GM18867 (cell line): ENCODE measurements at regions not wholly inside any gene's neighbourhood (a gene's known extent, or its start where the extent isn't known, plus 50 kb on each side); places are given as distances from the start of the nearest gene placed in this dataset.
"Not testable (repeated sequence)": the region's sequence is repeated elsewhere in the genome, so short reads cannot be mapped to it uniquely, and the experiment has no call there.

Experiments used
- ATAC-seq: cut with Tn5 transposase; IDR thresholded peaks from one replicate; pipeline ENCODE4 v1.9.1; 2021; ENCODE audit warnings: mild to moderate bottlenecking, moderate library complexity; ENCODE audit not compliant: unreplicated experiment

DNA sequence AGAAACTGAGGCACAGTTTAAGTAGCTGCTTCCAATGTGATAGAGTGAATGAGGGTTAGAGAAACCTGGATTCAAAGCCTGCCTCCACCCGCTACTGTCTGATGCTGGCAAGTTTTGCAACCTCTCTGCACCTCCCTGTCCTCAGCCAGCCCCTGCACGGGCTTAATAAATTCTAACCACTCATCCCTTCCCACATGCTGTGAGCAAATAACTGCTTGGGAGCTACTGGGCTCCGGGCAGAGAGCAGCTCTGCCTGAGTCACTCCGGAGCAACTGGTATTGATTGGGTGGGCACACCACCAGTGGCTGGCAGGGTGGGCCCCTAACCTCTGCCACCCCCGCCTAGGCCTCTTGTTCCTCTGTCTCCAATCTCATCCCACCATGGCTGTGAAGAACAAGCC, 104.3 kb upstream of the SYT13 start:
- ATAC-seq: no peak

DNA sequence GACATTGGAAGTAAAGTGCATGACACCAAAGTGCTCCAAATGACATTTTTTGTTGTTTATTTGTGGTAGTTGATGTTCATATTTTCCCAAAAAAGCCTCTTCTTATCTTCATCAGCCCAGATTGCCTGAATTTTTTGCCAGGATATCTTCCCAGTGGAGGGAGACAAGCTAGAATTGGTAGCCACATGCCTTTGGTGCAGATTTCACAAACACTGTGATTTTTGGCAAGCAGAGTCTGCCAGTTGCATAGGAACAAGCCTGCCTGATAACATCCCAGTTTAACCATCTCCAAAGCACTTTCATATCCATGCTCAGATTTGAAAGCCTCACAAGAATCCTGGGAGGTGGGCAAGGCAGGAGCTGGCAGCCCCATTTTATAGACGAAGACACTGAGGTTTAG, 102.3 kb upstream of the SYT13 start:
- ATAC-seq: no peak

DNA sequence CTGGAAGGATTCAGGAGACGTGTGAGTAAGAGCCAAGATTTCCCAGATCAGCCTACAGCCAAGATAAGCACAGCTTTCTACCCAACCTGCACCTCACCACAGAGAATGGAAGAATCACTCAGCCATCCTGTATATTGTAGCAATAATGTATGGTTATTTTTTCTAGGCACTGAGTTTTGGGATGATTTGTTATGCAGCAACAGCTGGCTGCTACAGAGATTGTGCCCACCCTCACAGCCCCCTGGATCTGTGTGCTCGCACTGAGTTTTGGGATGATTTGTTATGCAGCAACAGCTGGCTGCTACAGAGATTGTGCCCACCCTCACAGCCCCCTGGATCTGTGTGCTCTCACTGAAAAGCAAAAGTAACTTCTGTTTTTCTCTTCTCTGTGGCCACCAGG, 101.7 kb upstream of the SYT13 start:
- ATAC-seq: not testable (repeated sequence)

DNA sequence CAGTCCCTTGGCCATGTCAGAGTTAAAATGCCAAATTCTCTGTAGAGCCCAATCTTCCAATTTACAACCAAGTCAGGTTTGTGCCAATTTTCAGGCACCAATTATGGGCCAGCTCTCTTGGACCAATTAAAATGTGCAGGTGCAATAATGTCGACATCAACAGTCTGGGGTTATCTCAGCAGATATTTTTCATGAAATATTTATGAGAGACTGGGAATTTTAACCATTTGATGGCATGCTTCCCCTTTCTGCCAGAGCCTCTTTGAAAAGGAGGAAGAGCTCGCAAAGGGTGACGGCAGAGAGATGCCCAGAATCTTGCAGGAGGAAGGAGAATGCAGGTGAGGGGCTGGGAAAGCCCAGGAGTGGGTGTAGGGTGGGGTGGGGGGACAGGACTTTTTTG, 100.8 kb upstream of the SYT13 start:
- ATAC-seq: no peak

DNA sequence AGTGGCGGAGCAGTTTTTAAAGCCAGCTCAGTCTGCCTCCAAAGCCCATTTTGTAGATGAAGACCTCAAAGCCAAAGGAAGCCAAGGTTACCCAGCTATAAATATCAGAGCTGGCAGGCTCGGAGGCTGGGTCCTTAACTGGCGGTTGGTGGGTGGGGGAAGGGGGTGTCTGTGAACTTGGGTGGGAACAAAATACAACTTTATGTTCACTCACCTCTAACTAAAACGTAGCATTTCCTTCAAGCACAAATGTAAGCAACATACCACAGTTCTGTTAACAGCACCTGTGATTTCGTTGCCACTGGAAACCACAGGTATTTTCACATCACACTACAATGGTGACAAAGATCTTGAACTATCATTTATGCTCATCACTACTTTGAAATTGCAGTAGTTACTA, 99.7 kb upstream of the SYT13 start:
- ATAC-seq: no peak

DNA sequence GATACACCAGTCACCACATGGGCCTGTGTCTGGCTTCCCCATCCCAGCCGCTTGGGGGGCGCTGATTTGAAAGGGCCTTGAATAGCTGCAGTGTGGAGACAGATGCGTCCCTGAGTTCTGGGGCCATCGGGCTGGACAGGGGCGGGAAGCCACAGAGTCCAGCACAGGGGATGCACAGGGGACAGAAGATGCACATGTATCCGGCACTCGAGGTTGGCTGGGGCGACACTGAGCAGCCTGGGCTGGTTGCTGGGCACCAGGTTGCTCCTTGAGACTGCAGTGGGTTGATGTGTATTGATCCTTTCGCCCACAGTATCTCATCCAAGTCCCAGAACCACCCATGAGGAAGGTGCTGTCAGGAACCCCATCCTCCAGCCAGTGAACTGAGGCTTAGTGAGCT, 99.3 kb upstream of the SYT13 start:
- no peak for ATAC-seq

DNA sequence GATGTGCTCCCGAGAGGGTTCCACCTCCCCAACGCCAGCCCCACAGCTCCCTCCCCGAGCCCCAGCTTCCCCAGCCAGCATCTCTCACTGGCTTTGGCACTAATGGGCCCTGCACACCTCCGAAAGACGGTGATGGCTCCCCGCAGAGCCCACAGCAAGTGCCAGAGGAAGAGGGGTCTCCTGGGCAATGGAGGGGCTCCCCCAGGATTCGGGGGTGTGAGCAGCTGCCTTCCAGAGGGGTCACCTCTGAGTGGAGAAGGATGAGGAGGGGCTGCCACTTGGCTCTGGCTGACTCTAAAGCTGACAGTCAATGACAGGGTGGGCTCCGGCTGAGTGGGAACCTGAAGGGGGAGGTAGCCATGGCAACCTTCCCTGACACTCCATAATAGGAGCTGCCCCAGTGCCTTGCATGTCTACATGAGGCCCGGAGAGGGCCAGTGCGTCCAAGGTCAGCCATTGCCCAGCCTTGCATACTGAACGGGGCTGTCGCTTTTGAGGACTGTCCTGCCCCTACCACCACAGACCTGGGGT, 98.6 kb upstream of the SYT13 start:
- ATAC-seq: no peak

DNA sequence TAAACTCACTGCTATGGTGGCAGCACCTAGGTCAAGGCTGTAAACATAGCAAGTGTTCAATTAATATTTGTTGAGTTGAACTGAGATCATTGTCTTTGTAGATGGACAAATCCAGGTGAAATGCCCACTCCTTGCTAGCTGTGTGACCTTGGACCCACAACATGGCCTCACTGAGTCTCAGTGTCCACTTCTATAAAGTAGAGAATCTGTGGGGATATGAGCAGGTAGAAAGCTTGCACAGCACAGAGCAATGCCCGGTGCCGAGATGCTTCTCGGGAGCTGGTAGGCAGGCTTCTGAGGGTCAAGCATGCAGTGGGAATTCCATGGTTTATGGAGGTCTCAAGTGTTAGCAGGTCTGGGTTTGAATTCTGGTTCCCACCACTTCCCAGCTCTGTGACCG, 97.9 kb upstream of the SYT13 start:
- ATAC-seq: no peak

DNA sequence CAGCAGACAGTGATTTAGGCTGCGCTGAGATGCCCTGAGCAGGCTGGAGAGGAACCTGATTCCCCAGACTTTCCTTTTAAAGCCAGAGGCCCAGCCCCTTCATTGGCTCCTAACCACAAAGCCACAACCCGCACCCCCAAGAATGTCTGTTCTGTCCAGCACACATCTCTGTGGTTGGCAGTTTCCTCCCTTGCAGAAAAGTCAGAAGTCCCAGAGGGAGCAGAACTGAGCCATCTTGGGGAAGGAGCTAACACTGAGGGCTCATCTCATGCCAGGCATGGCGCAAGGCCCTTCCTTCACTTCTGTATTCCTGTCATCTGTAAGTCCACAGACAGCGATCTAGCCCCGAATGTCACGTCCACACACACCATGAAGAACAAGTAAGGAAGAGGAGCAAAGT, 97.1 kb upstream of the SYT13 start:
- no peak for ATAC-seq

DNA sequence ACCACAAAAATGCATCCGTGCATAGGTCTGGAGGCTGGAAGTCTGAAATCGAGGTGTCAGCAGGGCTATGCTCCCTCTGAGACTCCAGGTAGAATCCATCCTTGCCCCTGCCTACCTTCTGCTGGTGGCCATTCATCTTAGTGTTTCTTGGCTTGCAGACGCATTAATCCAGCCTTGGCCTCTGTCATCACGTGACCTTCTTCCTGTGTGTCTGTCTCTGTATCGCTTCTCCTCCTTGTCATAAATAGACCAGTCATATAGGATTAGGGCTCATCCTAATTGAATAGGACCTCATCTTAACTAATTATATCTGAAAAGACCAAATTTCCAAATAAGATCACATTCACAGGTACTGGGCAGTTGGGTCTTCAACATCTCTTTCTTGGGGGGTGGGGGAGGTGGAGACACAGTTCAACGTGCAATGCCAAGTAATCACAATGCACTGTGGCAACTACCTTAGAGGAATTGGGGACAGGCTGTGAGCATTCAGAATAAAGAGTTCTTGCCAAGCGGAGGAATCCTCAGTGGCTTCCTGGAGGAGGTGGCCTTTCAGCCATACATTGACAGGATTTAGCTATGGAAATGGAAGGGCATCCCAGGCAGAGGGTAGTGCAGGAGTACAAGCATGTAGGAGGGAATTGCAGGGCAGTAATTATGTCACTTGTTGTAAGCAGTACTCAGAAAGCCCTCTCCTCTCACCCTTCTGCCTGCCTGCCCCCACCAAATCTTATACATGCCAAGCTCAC, 96.2 kb upstream of the SYT13 start:
- no peak for ATAC-seq

DNA sequence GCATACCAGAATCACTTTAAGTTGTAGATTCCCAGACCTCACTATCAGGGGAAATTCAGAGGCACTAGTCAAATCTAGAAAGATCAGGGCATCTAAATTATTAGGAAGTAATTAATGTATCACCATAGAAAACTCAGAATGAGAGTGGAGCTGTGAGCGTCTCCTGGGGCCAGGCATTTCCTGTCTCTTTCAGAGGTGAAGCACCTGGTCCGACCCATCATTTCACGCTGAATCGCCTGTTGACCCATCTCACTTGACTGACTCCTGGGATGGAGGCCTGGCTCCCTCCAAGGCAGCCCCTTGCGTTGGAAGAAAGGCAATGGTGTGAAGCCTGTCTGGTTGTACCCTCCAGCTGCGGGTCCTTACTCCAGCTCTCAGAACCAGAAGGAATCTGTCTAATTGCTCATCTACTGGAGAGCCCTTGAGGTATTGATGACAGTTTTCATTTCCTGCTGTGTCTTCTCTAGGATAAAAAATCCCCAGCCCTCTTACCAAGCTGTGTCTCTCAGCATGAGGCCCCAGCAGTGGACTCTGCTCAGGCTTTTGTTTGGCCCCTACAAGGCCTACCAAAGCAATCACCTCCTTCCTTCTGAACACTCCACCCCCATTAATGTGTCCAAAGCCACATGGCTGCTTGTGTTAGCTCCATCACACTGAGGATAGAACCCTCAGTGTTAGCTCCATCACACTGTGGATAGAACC, 93.2 kb upstream of the SYT13 start:
- ATAC-seq: no peak

DNA sequence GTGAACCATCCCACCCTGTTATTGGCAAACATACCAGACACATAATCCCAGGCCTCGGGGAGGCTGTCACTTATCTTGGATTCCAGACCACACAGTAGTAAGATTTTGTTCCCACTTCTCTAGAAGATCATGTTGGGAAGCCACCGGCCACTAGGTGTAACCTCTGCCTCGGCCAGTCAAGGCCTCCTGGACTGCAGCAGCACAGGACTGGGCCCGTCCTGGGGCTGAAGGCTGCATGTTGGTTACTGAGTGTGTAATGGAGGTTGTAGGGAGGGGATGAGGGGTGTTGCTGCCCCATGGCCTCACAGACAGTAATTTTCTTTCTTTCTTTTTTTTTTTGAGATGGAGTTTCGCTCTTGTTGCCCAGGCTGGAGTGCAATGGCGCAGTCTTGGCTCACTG, 92.4 kb upstream of the SYT13 start:
- ATAC-seq: no peak

DNA sequence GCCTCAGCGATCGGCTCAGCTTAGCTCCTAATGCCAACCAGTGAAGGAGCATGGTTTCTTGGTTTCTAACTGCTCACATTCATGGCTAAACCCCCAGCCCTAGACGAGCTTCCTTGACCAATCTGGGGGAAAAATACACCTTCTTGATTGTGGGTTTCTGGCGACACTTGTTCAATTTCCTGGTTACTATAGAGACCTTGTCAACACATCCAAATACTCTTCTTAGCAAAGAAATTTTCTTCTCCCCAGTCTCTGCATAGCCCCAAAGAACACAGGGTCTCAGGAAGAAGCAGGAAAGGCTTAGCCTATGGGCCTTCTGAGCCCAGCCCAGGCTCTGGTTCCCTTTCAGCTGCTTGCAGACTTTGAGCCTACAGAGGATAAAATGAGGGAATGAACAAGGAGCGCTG, 88.5 kb upstream of the SYT13 start:
- ATAC-seq: no peak

DNA sequence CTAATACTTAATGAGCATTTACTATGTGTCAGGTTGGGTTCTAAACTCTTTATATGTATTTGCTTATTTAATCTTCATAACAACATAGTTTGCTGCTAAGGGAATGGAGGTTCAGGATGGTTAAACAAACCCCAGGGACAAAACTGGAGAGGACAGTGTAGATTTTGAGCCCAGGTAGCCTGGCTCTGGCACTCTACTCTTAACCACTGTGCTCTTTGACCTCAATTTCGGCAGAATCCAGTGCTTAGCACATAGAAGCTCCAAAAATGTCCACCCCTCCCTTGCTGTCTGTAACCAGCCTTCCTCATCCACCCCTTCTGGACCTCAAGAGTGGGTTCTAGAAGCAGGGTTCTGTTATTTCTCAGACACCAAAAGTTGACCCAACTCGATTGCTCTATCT, 88.0 kb upstream of the SYT13 start:
- no peak for ATAC-seq

DNA sequence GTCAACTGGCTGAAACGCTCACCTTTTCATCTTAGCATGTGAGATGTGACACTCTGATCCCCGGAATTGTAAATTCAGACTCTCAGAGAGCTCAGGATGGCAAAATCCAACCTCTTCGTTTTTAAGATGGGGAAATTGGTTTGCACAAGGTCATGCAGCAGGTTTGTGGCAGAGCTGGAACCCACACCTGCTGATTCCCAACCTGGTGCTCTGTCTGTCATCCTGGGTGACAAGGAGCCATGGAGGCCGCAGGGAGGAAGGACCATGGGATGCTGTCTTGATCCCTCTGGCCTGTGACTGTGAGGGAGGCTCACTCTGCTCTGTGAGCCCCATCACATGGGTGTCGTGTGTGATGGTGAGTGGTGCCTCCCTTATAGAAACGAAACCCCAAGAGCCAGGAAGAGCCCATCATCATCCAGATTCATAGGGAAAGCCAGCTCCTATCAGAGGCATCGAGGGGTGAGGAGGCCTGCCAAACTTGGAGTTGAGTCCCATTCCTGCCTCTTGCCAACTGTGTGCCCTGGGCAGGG, 87.4 kb upstream of the SYT13 start:
- no peak for ATAC-seq

DNA sequence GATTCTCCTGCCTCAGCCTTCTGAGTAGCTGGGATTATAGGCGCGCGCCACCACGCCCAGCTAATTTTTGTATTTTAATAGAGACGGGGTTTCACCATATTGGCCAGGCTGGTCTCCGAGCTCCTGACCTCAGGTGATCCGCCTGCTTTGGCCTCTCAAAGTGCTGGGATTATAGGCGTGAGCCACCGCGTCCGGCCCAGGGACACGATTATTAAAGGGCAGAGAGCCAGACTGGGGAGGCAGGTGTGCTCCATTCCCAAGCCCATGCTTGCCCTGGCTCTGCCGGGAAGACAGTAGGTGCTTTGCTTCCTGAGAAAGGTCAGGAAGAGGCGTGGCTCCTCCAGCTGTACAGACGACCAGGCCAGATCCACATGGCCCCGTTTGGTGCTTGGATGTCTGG, 86.3 kb upstream of the SYT13 start:
- not testable (repeated sequence) for ATAC-seq

DNA sequence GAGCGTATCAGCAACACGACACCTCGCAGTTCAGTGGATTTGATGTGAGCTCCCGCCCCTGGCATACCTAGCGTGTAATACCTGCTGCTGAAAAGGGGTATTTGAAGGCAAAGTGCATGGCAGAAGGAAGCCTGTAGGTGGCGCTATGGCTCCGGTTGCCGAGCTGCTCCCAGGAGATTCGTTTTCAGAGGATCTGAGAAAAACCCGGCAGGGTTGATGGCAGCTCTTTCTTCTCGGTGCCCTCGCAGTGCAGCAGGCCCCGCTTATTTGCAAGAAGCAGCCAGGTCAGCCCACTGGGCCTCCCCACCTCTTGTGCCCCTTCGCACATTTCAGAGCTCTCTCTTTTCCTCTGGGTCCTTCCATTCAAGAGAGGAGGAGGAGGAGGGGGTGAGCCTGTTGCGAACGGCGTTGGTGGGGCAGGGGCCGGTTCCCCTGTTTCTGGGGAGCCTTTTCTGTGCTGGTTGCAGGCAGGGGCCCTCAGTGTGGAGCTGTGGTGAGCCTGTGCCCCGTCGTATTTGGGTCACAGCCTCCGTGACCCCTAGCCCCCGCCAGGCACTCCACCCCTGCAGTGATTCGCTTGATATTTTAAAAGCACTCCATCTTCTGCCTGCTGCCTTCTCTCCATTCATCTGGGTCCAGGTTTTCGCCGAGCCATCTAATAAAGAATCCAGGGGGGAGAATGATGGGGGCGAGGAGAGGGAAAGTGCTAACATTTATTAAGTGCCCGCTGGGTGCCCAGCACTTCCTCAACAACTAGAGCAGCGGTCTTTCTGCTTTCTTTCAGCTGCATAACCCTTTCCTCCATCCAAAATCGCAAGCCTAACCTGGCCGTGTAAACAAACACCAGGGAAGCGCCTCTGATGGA, 85.3 kb upstream of the SYT13 start:
- no peak for ATAC-seq

DNA sequence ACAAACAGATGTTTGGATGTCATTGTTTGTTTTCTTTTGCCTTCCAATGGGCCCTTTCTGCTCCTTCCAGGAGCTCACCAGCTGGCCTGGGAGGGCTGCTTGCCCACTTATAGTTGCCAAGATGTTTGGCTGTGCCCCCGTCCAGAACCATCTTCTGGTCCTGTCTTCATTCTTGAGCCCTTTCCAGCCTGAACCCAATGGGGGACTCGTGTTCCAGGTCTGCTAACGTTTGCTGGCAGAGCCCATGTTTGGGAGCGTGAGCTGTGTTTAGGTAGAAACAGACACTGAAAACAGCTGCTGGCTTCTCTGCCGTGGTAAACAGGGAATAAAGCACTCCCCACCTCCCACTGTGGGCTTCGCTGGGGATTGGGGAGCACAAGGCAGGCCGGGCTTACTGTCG, 83.2 kb upstream of the SYT13 start:
- no peak for ATAC-seq

DNA sequence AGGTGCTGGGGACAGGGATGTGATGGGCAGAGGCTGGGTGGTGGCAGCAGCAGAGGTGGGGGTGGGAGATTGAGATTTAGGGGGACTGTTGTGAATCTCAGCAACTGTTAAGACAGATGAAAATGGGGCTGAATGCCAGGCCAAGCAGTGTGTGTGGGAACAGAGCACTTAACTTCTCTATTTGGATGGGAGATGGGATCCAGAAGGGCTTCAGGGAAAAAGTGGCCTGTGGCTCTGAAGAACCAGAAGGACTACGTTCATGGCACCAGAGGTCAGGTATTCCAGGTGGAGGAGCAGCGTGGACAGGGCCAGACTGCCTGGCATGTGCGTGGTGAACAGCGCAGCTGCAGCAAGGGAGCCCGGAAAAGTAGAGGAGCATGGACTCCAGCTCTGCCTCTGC, 82.6 kb upstream of the SYT13 start:
- no peak for ATAC-seq

DNA sequence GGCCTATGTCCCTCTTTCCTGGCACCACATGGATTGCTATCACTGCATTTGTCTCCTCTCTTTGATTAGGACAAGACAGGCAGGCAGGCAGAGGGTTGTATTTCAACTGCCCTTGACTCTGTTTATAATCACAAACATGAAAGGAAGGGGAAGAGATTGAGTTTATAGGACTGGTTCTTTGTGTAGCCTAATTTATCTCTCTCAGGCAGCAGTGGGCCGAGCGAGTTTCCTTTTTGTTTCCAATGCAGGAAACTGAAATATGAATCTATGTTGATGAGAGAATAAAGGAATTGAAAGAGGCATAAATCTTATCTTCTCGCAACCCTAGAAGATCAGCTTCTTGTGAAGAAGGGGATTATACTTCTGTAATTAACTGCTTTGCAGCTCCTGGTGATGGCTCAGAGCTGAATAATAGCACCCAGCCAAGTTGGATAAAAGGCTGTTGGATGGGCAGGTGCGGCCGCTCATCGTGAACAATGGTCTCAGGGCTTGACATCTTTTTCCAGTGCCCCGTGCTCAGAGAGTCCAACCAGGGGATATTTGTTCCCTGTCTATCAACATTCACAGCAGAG, 80.6 kb upstream of the SYT13 start:
- no peak for ATAC-seq
